SK-N-SH (cell line): ENCODE measurements at regions not wholly inside any gene's neighbourhood (a gene's known extent, or its start where the extent isn't known, plus 50 kb on each side); places are given as distances from the start of the nearest gene placed in this dataset.
"Not testable (repeated sequence)": the region's sequence is repeated elsewhere in the genome, so short reads cannot be mapped to it uniquely, and the experiment has no call there.

Source experiments
- CTCF ChIA-PET: fragments of 300-600, 350-600 bp; formaldehyde crosslinking; extraction: SDS; loops from one replicate; lab custom pipeline; 2021; lab: Yijun Ruan, JAX
- POLR2A ChIA-PET: fragments of 350-600 bp; sonication (Branson Sonifier 250); formaldehyde crosslinking; extraction: SDS; loops from one replicate; lab custom pipeline; 2020; ENCODE audit warnings: antibody characterized with exemption, inconsistent platforms; lab: Yijun Ruan, JAX
- DNase-seq: peaks from one replicate; pipeline ENCODE4 v3.0.0; 2012
- H2AFZ ChIP-seq: fragments of 200-600 bp; sonication (generic); 2 replicates; pipeline ENCODE4 v1.8.1; 2016; ENCODE audit warnings: antibody characterized with exemption, mild to moderate bottlenecking, low read depth
- H3F3A ChIP-seq: fragments of 200-600 bp; sonication (generic); replicated peaks from 2 replicates; pipeline ENCODE3; 2016; ENCODE audit warnings: antibody characterized with exemption, mild to moderate bottlenecking; ENCODE audit not compliant: insufficient read depth
- H3K27ac ChIP-seq, 2 experiments: fragments of 200-500 bp in 1 of 2; fragments of 200-600 bp in 1 of 2; sonication (Bioruptor generic) in 1 of 2; sonication (generic), shearing (Covaris generic) in 1 of 2; 2 replicates each; pipeline versions ENCODE4 v1.5.1 to v1.6.1; 2014 to 2016; ENCODE audit warnings: low read depth in 2 of 2, inconsistent platforms in 1 of 2, low read length in 1 of 2, mild to moderate bottlenecking in 1 of 2, mixed read lengths in 1 of 2
- H3K27me3 ChIP-seq: fragments of 200-600 bp; sonication (generic), shearing (Covaris generic); 2 replicates; pipeline ENCODE4 v1.6.1; 2016; ENCODE audit warnings: mixed run types; ENCODE audit not compliant: insufficient read depth
- H3K36me3 ChIP-seq, 2 experiments: fragments of 200-500 bp in 1 of 2; fragments of 200-600 bp in 1 of 2; sonication (Bioruptor generic) in 1 of 2; sonication (generic) in 1 of 2; replicated peaks in 1 of 2; 2 replicates each; pipeline versions ENCODE3 to v1.5.1; 2014 to 2016; ENCODE audit warnings: low read length in 1 of 2, mild to moderate bottlenecking in 1 of 2; ENCODE audit not compliant: insufficient read depth in 2 of 2, control insufficient read depth in 1 of 2
- H3K4me1 ChIP-seq, 2 experiments: fragments of 200-500 bp in 1 of 2; fragments of 200-600 bp in 1 of 2; sonication (Bioruptor generic) in 1 of 2; sonication (generic), shearing (Covaris generic) in 1 of 2; 2 replicates each; pipeline versions ENCODE4 v1.5.1 to v1.6.1; 2014 to 2016; ENCODE audit warnings: low read depth in 1 of 2, low read length in 1 of 2, mixed run types in 1 of 2; ENCODE audit not compliant: insufficient read depth in 2 of 2, control insufficient read depth in 1 of 2
- H3K4me2 ChIP-seq: fragments of 200-600 bp; sonication (generic), shearing (Covaris generic); 2 replicates; pipeline ENCODE4 v1.6.1; 2017; ENCODE audit warnings: mixed run types
- H3K4me3 ChIP-seq, 2 experiments: fragments of 200-500 bp in 1 of 2; fragments of 200-600 bp in 1 of 2; sonication (Bioruptor generic) in 1 of 2; sonication (generic), shearing (Covaris generic) in 1 of 2; 2 replicates each; pipeline versions ENCODE4 v1.5.1 to v1.8.1; 2014 to 2016; ENCODE audit warnings: low read depth in 2 of 2, inconsistent platforms in 1 of 2, low read length in 1 of 2, mild to moderate bottlenecking in 1 of 2, mixed read lengths in 1 of 2, moderate library complexity in 1 of 2
- H3K79me2 ChIP-seq: fragments of 200-600 bp; sonication (generic); 2 replicates; pipeline ENCODE4 v1.8.1; 2017; ENCODE audit warnings: mild to moderate bottlenecking; ENCODE audit not compliant: insufficient read depth
- H3K9ac ChIP-seq: fragments of 200-600 bp; sonication (generic); 2 replicates; pipeline ENCODE4 v1.6.1; 2017; ENCODE audit warnings: mixed run types
- H3K9me2 ChIP-seq: fragments of 200-600 bp; sonication (generic); 2 replicates; pipeline ENCODE4 v1.6.1; 2017; ENCODE audit warnings: mixed run types
- H3K9me3 ChIP-seq: fragments of 200-600 bp; sonication (generic); 2 replicates; pipeline ENCODE4 v1.6.1; 2017; ENCODE audit warnings: mixed run types, mild to moderate bottlenecking, moderate library complexity
- H4K20me1 ChIP-seq: fragments of 200-600 bp; sonication (generic); 2 replicates; pipeline ENCODE4 v1.6.1; 2017; ENCODE audit warnings: mild to moderate bottlenecking, mixed run types; ENCODE audit not compliant: insufficient read depth
- CHD2 ChIP-seq: fragments of 150-350 bp; IDR thresholded peaks from 2 replicates; pipeline ENCODE4 v1.6.1; 2018; ENCODE audit warnings: low read length; ENCODE audit not compliant: partially characterized antibody
- ELF1 ChIP-seq: IDR thresholded peaks from 2 replicates; pipeline ENCODE4 v1.4.0; 2012
- EZH2phosphoT487 ChIP-seq: fragments of 200-600 bp; sonication (generic); IDR thresholded peaks from 2 replicates; pipeline ENCODE4 v1.6.1; 2017; ENCODE audit warnings: low read depth, mixed run types, mild to moderate bottlenecking, antibody characterized with exemption, moderate library complexity, borderline replicate concordance
- FOSL2 ChIP-seq: IDR thresholded peaks from 2 replicates; pipeline ENCODE4 v1.4.0; 2012; ENCODE audit warnings: low read depth, mild to moderate bottlenecking, moderate library complexity, borderline replicate concordance
- FOXJ3 ChIP-seq: sonication (generic); formaldehyde crosslinking; IDR thresholded peaks from 2 replicates; pipeline ENCODE4 v1.5.1; 2020; ENCODE audit warnings: mild to moderate bottlenecking, missing genetic modification reagents
- IRF3 ChIP-seq: fragments of 150-350 bp; IDR thresholded peaks from 2 replicates; pipeline ENCODE4 v1.6.1; 2016; ENCODE audit warnings: mild to moderate bottlenecking, low read depth, low read length
- MAX ChIP-seq: IDR thresholded peaks from 2 replicates; pipeline ENCODE4 v1.4.0; 2012; ENCODE audit warnings: low read depth
- POLR2AphosphoS5 ChIP-seq: IDR thresholded peaks from 2 replicates; pipeline ENCODE4 v1.6.1; 2012; ENCODE audit warnings: low read depth, low read length
- RCOR1 ChIP-seq: fragments of 150-350 bp; IDR thresholded peaks from 2 replicates; pipeline ENCODE4 v1.6.1; 2017; ENCODE audit warnings: antibody characterized with exemption, low read length
- RFX5 ChIP-seq: IDR thresholded peaks from 2 replicates; pipeline ENCODE4 v1.6.1; 2012; ENCODE audit warnings: mild to moderate bottlenecking, improper control_type of control experiment, low read length
- SMC3 ChIP-seq: IDR thresholded peaks from 2 replicates; pipeline ENCODE4 v1.6.1; 2012; ENCODE audit warnings: low read depth, low read length, improper control_type of control experiment
- TEAD4 ChIP-seq: IDR thresholded peaks from 2 replicates; pipeline ENCODE4 v1.4.0; 2012; ENCODE audit warnings: mild to moderate bottlenecking, borderline replicate concordance; ENCODE audit not compliant: insufficient read depth
- USF2 ChIP-seq: fragments of 150-350 bp; IDR thresholded peaks from 2 replicates; pipeline ENCODE4 v1.6.1; 2017; ENCODE audit warnings: antibody characterized with exemption, low read length, low read depth, borderline replicate concordance
- YY1 ChIP-seq: IDR thresholded peaks from 2 replicates; pipeline ENCODE4 v1.4.0; 2012; ENCODE audit warnings: low read depth, mild to moderate bottlenecking
- WGBS: methylation state at CpG from one replicate; pipeline ENCODE4 v1.1.6; 2017; ENCODE audit warnings: low lambda C conversion rate; 5-methylcytosine and 5-hydroxymethylcytosine counted together

GRCh38 chr7:80999100-80999499, 80.2 kb upstream of the SEMA3C start:
- Histone ChIP-seq H3K27ac (no peak overlapping the region), H2AFZ (no peak overlapping the region), H4K20me1 (no peaks in the 10 kb centered on the region), H3K79me2 (no peaks in the 10 kb centered on the region), H3K9me3 (no peaks in the 10 kb centered on the region), H3K4me1 (peaks cover 0 to 10% of the 10 kb centered on the region in 2 experiments; a peak in 2 of 4 replicates), H3K27me3 (no peaks in the 10 kb centered on the region), H3K4me2 (no peak overlapping the region), H3K4me3 (no peak overlapping the region), H3F3A (no peaks in the 10 kb centered on the region), H3K9ac (no peak overlapping the region), H3K36me3 (no peaks in the 10 kb centered on the region), H3K9me2 (no peaks in the 10 kb centered on the region)
- TF ChIP-seq USF2 (no peak), RCOR1 (no peak), MAX (no peak), YY1 (no peak), POLR2AphosphoS5 (no peak)
- 88% methylated on average over 3 of the region's 3 CpGs for WGBS
- DNase-seq, result no peak
- POLR2A ChIA-PET, result no interaction called here
- CTCF ChIA-PET, result interaction anchor here (1.3 to 1.4 kb wide), 2 partner anchors 29 to 78 kb away, joined by 3 read pairs; no protein-coding TSS in a partner anchor

- no peaks in the 10 kb centered on the region for H3K9me2 ChIP-seq
Observed at GRCh38 chr7:80997841-80998240, 79.0 kb upstream of the SEMA3C start.

GRCh38 chr7:80996236-80996635, 77.4 kb upstream of the SEMA3C start:
- H3K36me3 ChIP-seq, H3K9me2 ChIP-seq, CTCF ChIA-PET, H3K4me3 ChIP-seq, DNase-seq, H3F3A ChIP-seq, H3K4me2 ChIP-seq, H3K9me3 ChIP-seq, H2AFZ ChIP-seq, H4K20me1 ChIP-seq, H3K79me2 ChIP-seq, H3K27me3 ChIP-seq, H3K27ac ChIP-seq, H3K4me1 ChIP-seq, POLR2A ChIA-PET, H3K9ac ChIP-seq: not testable (repeated sequence)
- WGBS, result 85% methylated on average over 2 of the region's 2 CpGs

More at GRCh38 chr7:80997841-80998240, 79.0 kb upstream of the SEMA3C start:
- Histone ChIP-seq H3K27me3 (no peaks in the 10 kb centered on the region), H3K4me1 (peaks cover 0 to 3% of the 10 kb centered on the region in 2 experiments; a peak in 1 of 4 replicates), H3F3A (no peaks in the 10 kb centered on the region), H3K9ac (no peak overlapping the region), H3K27ac (no peak overlapping the region), H2AFZ (no peak overlapping the region), H3K36me3 (no peaks in the 10 kb centered on the region), H4K20me1 (no peaks in the 10 kb centered on the region), H3K4me3 (no peak overlapping the region), H3K79me2 (no peaks in the 10 kb centered on the region), H3K4me2 (no peak overlapping the region), H3K9me3 (no peaks in the 10 kb centered on the region)
- peak; percentile 51 for DNase-seq
- WGBS, result 80% methylated on average over 7 of the region's 7 CpGs
- TF ChIP-seq EZH2phosphoT487 (no peak), RCOR1 (peak; percentile 49), FOXJ3 (CRISPR knock-in tag) (no peak), RFX5 (no peak), IRF3 (no peak), CHD2 (peak; percentile 29), TEAD4 (no peak), ELF1 (no peak), FOSL2 (no peak), SMC3 (no peak), MAX (no peak)
- CTCF ChIA-PET, result interaction anchor here (0.7 to 1.4 kb wide), 3 partner anchors 28 to 77 kb away, joined by 3 read pairs; no protein-coding TSS in a partner anchor
- POLR2A ChIA-PET, result no interaction called here
